Natural killer cell (primary cell): ENCODE measurements at regions not wholly inside any gene's neighbourhood (a gene's known extent, or its start where the extent isn't known, plus 50 kb on each side); places are given as distances from the start of the nearest gene placed in this dataset.

Experiments
- ATAC-seq, 3 donors: fragments of 150-1000 bp in 2 of 3; fragments of 200-7000 bp in 1 of 3; cut with Tn5 transposase; 1 replicate in 1 of 3; 2 replicates in 2 of 3; pipeline ENCODE4 v1.10.0; 2021; ENCODE audit warnings: mild to moderate bottlenecking in 2 of 3, moderate library complexity in 2 of 3
- DNase-seq, 2 donors: peaks; one replicate each; pipeline versions ENCODE4 v3.0.0 to v3.0.0-alpha.2; 2013 to 2021; ENCODE audit warnings: mixed read lengths in 1 of 2
- H3K27ac ChIP-seq: one replicate; pipeline ENCODE4 v1.5.1; 2013; ENCODE audit warnings: mild to moderate bottlenecking, low read length
- H3K27me3 ChIP-seq: one replicate; pipeline ENCODE4 v1.6.1; 2013; ENCODE audit warnings: low read length; ENCODE audit not compliant: control insufficient read depth, insufficient read depth
- H3K36me3 ChIP-seq: one replicate; pipeline ENCODE4 v1.6.1; 2013; ENCODE audit warnings: low read length; ENCODE audit not compliant: control insufficient read depth, insufficient read depth
- H3K4me1 ChIP-seq: one replicate; pipeline ENCODE4 v1.6.1; 2013; ENCODE audit warnings: low read length; ENCODE audit not compliant: control insufficient read depth, insufficient read depth
- H3K4me3 ChIP-seq: one replicate; pipeline ENCODE4 v1.5.1; 2013; ENCODE audit warnings: low read length
- H3K9me3 ChIP-seq: one replicate; pipeline ENCODE4 v1.6.1; 2013; ENCODE audit warnings: low read length; ENCODE audit not compliant: control insufficient read depth, insufficient read depth
- H3K27ac Mint-ChIP-seq, 2 donors: one replicate each; pipeline ENCODE4 v1.8.0; 2022; ENCODE audit warnings: mild to moderate bottlenecking in 2 of 2, mixed read lengths in 2 of 2, moderate library complexity in 1 of 2
- H3K27me3 Mint-ChIP-seq, 2 donors: one replicate each; pipeline ENCODE4 v1.8.0; 2022; ENCODE audit warnings: low read depth in 2 of 2, mixed read lengths in 2 of 2
- H3K36me3 Mint-ChIP-seq: one replicate; pipeline ENCODE4 v1.8.0; 2022; ENCODE audit warnings: mixed read lengths
- H3K4me1 Mint-ChIP-seq, 2 donors: one replicate each; pipeline ENCODE4 v1.8.0; 2022; ENCODE audit warnings: mixed read lengths in 2 of 2
- H3K4me3 Mint-ChIP-seq: one replicate; pipeline ENCODE4 v1.8.0; 2022; ENCODE audit warnings: mild to moderate bottlenecking, moderate library complexity, mixed read lengths
- H3K9me3 Mint-ChIP-seq, 2 donors: one replicate each; pipeline ENCODE4 v1.8.0; 2022; ENCODE audit warnings: mixed read lengths in 2 of 2
- WGBS: methylation state at CpG from one replicate; pipeline ENCODE4 v1.1.7; 2013; ENCODE audit warnings: missing lambda C conversion rate; ENCODE audit not compliant: insufficient coverage; 5-methylcytosine and 5-hydroxymethylcytosine counted together
- intact Hi-C: fragments of 100-400 bp; cut with micrococcal nuclease; formaldehyde crosslinking; loops from one replicate; pipeline ENCODE4 v1.14.2; 2022
- TF ChIP-seq, protein P1 (sequence below): fragments of 200-600 bp; IDR thresholded peaks from one replicate; pipeline ENCODE4 v1.8.0; 2022; ENCODE audit warnings: antibody characterized with exemption

GRCh38 chrX:65925005-65925404, 114.9 kb downstream of the VSIG4 start:
- H3K4me1 Mint-ChIP-seq = peaks cover 70 to 77% of the 10 kb centered on the region in 2 donors
- intact Hi-C loops = loop anchor here (10.0 kb wide), 1 partner anchor 60 kb away; no protein-coding TSS in a partner anchor
- DNase-seq (no peak), ATAC-seq (no peak)
- TF ChIP-seq, protein P1, sequence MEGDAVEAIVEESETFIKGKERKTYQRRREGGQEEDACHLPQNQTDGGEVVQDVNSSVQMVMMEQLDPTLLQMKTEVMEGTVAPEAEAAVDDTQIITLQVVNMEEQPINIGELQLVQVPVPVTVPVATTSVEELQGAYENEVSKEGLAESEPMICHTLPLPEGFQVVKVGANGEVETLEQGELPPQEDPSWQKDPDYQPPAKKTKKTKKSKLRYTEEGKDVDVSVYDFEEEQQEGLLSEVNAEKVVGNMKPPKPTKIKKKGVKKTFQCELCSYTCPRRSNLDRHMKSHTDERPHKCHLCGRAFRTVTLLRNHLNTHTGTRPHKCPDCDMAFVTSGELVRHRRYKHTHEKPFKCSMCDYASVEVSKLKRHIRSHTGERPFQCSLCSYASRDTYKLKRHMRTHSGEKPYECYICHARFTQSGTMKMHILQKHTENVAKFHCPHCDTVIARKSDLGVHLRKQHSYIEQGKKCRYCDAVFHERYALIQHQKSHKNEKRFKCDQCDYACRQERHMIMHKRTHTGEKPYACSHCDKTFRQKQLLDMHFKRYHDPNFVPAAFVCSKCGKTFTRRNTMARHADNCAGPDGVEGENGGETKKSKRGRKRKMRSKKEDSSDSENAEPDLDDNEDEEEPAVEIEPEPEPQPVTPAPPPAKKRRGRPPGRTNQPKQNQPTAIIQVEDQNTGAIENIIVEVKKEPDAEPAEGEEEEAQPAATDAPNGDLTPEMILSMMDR = no peak
- Histone ChIP-seq H3K9me3 (no peaks in the 10 kb centered on the region), H3K4me1 (peaks cover 33% of the 10 kb centered on the region), H3K27ac (no peak overlapping the region), H3K4me3 (no peak overlapping the region), H3K27me3 (no peaks in the 10 kb centered on the region), H3K36me3 (no peaks in the 10 kb centered on the region)
- whole genome bisulfite sequencing = 81% methylated on average over 3 of the region's 3 CpGs
- peaks cover 0 to 22% of the 10 kb centered on the region in 2 donors for H3K27me3 Mint-ChIP-seq
- H3K9me3 Mint-ChIP-seq = peaks cover 4% of the 10 kb centered on the region in 2 donors
- peaks cover 6% of the 10 kb centered on the region for H3K36me3 Mint-ChIP-seq
- H3K4me3 Mint-ChIP-seq = no peak overlapping the region
- peak overlapping the region; percentile 68 to 74 for H3K27ac Mint-ChIP-seq

DNA sequence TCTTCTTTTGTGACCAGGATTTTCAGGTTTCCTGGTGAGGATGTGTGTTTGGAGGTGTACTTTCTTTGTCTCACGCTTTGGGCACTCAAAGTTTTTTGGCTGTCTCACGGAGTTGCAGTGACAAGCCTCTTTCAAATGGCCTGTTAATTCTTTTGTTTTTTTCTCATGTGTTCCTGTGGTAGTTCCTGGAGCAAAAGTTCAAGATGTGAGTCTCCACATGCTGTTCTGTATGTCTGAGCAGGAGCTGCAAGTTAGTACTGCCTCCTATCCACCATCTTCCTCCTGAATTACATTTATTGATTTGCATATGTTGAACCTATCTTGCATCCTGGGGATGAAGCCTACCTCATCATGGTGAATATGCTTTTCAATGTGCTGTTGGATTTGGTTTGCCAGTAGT, 118.5 kb downstream of the VSIG4 start:
- H3K27ac ChIP-seq = no peak overlapping the region
- DNase-seq (no peak), ATAC-seq (no peak)
- peak overlapping the region in 1 of 2 donors; percentile 42 for H3K27ac Mint-ChIP-seq
- peaks cover 25% of the 10 kb centered on the region for H3K4me1 ChIP-seq
- no peaks in the 10 kb centered on the region for H3K9me3 ChIP-seq
- TF ChIP-seq, protein P1 = no peak
- no peaks in the 10 kb centered on the region for H3K27me3 ChIP-seq
- H3K27me3 Mint-ChIP-seq = peaks cover 0 to 45% of the 10 kb centered on the region in 2 donors
- H3K4me3 ChIP-seq = no peak overlapping the region
- H3K9me3 Mint-ChIP-seq = peaks cover 2 to 4% of the 10 kb centered on the region in 2 donors
- WGBS = 87% methylated on average over 2 of the region's 2 CpGs
- H3K4me3 Mint-ChIP-seq = no peak overlapping the region
- H3K36me3 ChIP-seq = no peaks in the 10 kb centered on the region
- intact Hi-C loops = loop anchor here (10.0 kb wide), 1 partner anchor 63 kb away; no protein-coding TSS in a partner anchor
- H3K4me1 Mint-ChIP-seq = peaks cover 65 to 75% of the 10 kb centered on the region in 2 donors
- peaks cover 17% of the 10 kb centered on the region for H3K36me3 Mint-ChIP-seq

DNA sequence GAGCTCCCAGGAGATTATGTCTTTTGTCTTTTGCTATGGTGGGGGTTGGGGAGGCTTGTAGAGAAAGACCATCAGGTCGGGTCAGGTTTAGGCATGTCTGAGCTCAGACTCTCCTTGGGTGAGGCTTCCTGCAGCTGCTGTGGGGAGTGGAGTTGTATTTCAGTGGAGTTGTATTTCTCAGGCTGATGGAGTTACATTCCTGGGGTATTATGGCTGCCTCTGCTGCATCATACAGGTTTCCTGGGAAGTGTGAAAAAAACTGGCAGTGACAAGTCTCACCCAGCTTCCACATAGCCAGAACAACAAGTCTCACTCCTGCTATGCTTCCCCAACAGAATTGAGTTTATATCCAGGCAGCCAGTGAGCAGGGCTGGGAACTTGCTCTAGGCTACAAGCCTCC, 119.3 kb downstream of the VSIG4 start:
- Mint-ChIP-seq H3K9me3 (peaks cover 0 to 4% of the 10 kb centered on the region in 2 donors), H3K36me3 (peaks cover 17% of the 10 kb centered on the region), H3K4me1 (peaks cover 57 to 67% of the 10 kb centered on the region in 2 donors), H3K4me3 (no peak overlapping the region), H3K27me3 (peaks cover 0 to 52% of the 10 kb centered on the region in 2 donors), H3K27ac (peak overlapping the region in 1 of 2 donors; percentile 42)
- peaks cover 18% of the 10 kb centered on the region for H3K4me1 ChIP-seq
- 82% methylated on average over 1 of the region's 1 CpG for WGBS
- DNase-seq (no peak), ATAC-seq (no peak)
- no peaks in the 10 kb centered on the region for H3K36me3 ChIP-seq
- no peak overlapping the region for H3K4me3 ChIP-seq
- intact Hi-C loops = loop anchor here (10.0 kb wide), 1 partner anchor 64 kb away; no protein-coding TSS in a partner anchor
- no peaks in the 10 kb centered on the region for H3K9me3 ChIP-seq
- TF ChIP-seq, protein P1 = no peak
- no peaks in the 10 kb centered on the region for H3K27me3 ChIP-seq
- H3K27ac ChIP-seq = no peak overlapping the region

DNA sequence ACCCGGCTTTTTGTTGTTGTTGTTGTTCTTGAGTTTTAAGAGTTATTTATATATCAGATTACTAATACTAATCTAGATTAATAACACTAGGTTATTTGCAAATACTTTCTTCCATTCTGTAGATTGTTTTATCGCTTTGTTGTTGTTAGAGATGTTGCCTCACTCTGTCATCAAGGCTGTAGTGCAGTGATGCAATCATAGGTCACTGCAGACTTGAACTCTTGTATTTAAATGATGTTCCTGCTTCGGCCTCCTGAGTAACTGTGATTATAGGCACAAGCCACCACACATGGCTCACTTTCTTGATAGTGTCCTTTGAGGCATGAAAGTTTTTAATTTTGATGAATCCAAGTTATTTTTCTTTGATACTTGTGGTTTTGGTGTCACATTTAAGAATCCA, 129.0 kb downstream of the VSIG4 start:
- H3K4me3 Mint-ChIP-seq = no peak overlapping the region
- no peak for ATAC-seq
- H3K4me1 Mint-ChIP-seq = no peaks in the 10 kb centered on the region
- no peaks in the 10 kb centered on the region for H3K27me3 ChIP-seq
- H3K36me3 ChIP-seq = no peaks in the 10 kb centered on the region
- H3K36me3 Mint-ChIP-seq = peaks cover 5% of the 10 kb centered on the region
- peaks cover 0 to 12% of the 10 kb centered on the region in 2 donors for H3K27me3 Mint-ChIP-seq
- H3K9me3 ChIP-seq = no peaks in the 10 kb centered on the region
- no peak overlapping the region for H3K4me3 ChIP-seq
- H3K27ac ChIP-seq = no peak overlapping the region
- no peak for DNase-seq
- TF ChIP-seq, protein P1 = no peak
- H3K9me3 Mint-ChIP-seq = no peaks in the 10 kb centered on the region
- H3K4me1 ChIP-seq = no peaks in the 10 kb centered on the region
- H3K27ac Mint-ChIP-seq = no peak overlapping the region
- WGBS = 50% methylated on average over 1 of the region's 3 CpGs
- intact Hi-C loops = no loop called here
